A549 (cell line): ENCODE measurements at regions not wholly inside any gene's neighbourhood (a gene's known extent, or its start where the extent isn't known, plus 50 kb on each side); places are given as distances from the start of the nearest gene placed in this dataset.

Experiments used
- ATAC-seq, 2 experiments: fragments of 200-7000 bp in 1 of 2; fragments of >200 bp in 1 of 2; cut with Nextera tagmentation in 1 of 2; cut with Tn5 transposase in 1 of 2; 3 replicates each; pipeline versions ENCODE4 v1.8.0 to v1.9.1; 2018 to 2020; ENCODE audit warnings: mild to moderate bottlenecking in 1 of 2, moderate library complexity in 1 of 2
- CTCF ChIA-PET: fragments of 300-600 bp; sonication (Branson Sonifier 250); formaldehyde crosslinking; extraction: SDS; loops from one replicate; lab custom pipeline; 2021; ENCODE audit warnings: antibody characterized with exemption, inconsistent platforms; lab: Yijun Ruan, JAX
- POLR2A ChIA-PET: fragments of 350-600 bp; formaldehyde crosslinking; extraction: SDS; loops from one replicate; lab custom pipeline; 2021; ENCODE audit warnings: antibody characterized with exemption, inconsistent platforms; lab: Yijun Ruan, JAX
- DNase-seq, 2 experiments: peaks; one replicate each; pipeline versions ENCODE4 v3.0.0 to v3.0.0-alpha.2; 2011 to 2016; ENCODE audit warnings: low read depth in 1 of 2, low spot score in 1 of 2
- FAIRE-seq: peaks from 2 replicates; lab custom pipeline; 2011; peaks lifted over from hg19 to GRCh38; lab: Jason Lieb, UNC
- H3K27ac ChIP-seq, 2 experiments: fragments of >200 bp; sonication (Bioruptor Twin); formaldehyde crosslinking; 3 replicates each; pipeline ENCODE4 v1.5.1; 2016 to 2017
- H3K4me1 ChIP-seq: fragments of >200 bp; sonication (Bioruptor Twin); formaldehyde crosslinking; 3 replicates; pipeline ENCODE4 v1.6.1; 2016
- H3K4me2 ChIP-seq: fragments of >200 bp; sonication (Bioruptor Twin); formaldehyde crosslinking; 3 replicates; pipeline ENCODE4 v1.6.1; 2016
- H3K4me3 ChIP-seq: fragments of >200 bp; sonication (Bioruptor Twin); formaldehyde crosslinking; 3 replicates; pipeline ENCODE4 v1.5.1; 2016
- H3K9me3 ChIP-seq: fragments of >200 bp; sonication (Bioruptor Twin); formaldehyde crosslinking; 3 replicates; pipeline ENCODE4 v1.6.1; 2016
- CBX2 ChIP-seq: fragments of 200-600 bp; sonication (generic); IDR thresholded peaks from 2 replicates; pipeline ENCODE4 v1.6.1; 2016; ENCODE audit warnings: low read depth, mild to moderate bottlenecking, borderline replicate concordance
- CEBPB ChIP-seq, 2 experiments: fragments of >200 bp in 1 of 2; sonication (Bioruptor Twin) in 1 of 2; formaldehyde crosslinking in 1 of 2; IDR thresholded peaks; 2 replicates each; pipeline ENCODE4 v1.6.1; 2012 to 2016
- CHD2 ChIP-seq: fragments of 150-350 bp; IDR thresholded peaks from 2 replicates; pipeline ENCODE4 v1.6.1; 2014; ENCODE audit warnings: low read length; ENCODE audit not compliant: partially characterized antibody
- E2F6 ChIP-seq: IDR thresholded peaks from 2 replicates; pipeline ENCODE4 v1.6.1; 2012; ENCODE audit warnings: low read depth, borderline replicate concordance
- EHF ChIP-seq: fragments of 250-450 bp; sonication (Bioruptor Pico); IDR thresholded peaks from 2 replicates; pipeline ENCODE4 v1.5.0; 2020; ENCODE audit warnings: mild to moderate bottlenecking
- EHMT2 ChIP-seq: fragments of 200-600 bp; sonication (generic); IDR thresholded peaks from 2 replicates; pipeline ENCODE4 v1.6.1; 2016; ENCODE audit warnings: antibody characterized with exemption, low read depth, mild to moderate bottlenecking, moderate library complexity
- ELK1 ChIP-seq: fragments of 150-350 bp; IDR thresholded peaks from 2 replicates; pipeline ENCODE4 v1.6.1; 2014; ENCODE audit warnings: low read depth, mild to moderate bottlenecking, low read length
- EP300 ChIP-seq, 2 experiments: fragments of >200 bp; sonication (Bioruptor Twin); formaldehyde crosslinking; IDR thresholded peaks; 2 replicates in 1 of 2; 3 replicates in 1 of 2; pipeline ENCODE4 v1.6.1; 2016 to 2017
- GATA3 ChIP-seq: IDR thresholded peaks from 2 replicates; pipeline ENCODE4 v1.6.1; 2012; ENCODE audit warnings: borderline replicate concordance
- HDAC2 ChIP-seq: fragments of 200-600 bp; sonication (generic); IDR thresholded peaks from 2 replicates; pipeline ENCODE4 v1.6.1; 2016
- HEYL ChIP-seq: fragments of 250-450 bp; sonication (Bioruptor Pico); IDR thresholded peaks from 2 replicates; pipeline ENCODE4 v1.8.0; 2021; ENCODE audit warnings: mild to moderate bottlenecking, moderate library complexity
- HOXA7 ChIP-seq: fragments of 250-450 bp; sonication (Bioruptor Pico); IDR thresholded peaks from 2 replicates; pipeline ENCODE4 v1.5.0; 2020; ENCODE audit warnings: mild to moderate bottlenecking, moderate library complexity
- JUNB ChIP-seq: fragments of >200 bp; sonication (Bioruptor Twin); formaldehyde crosslinking; IDR thresholded peaks from 2 replicates; pipeline ENCODE4 v1.6.1; 2016
- KDM1A ChIP-seq: fragments of 200-600 bp; sonication (generic); IDR thresholded peaks from 2 replicates; pipeline ENCODE4 v1.6.1; 2016; ENCODE audit warnings: low read depth, mild to moderate bottlenecking
- MAFK ChIP-seq: fragments of 450-650 bp; IDR thresholded peaks from 2 replicates; pipeline ENCODE4 v1.6.1; 2014; ENCODE audit not compliant: partially characterized antibody
- MAX ChIP-seq: IDR thresholded peaks from 2 replicates; pipeline ENCODE4 v1.6.1; 2012
- MAZ ChIP-seq: fragments of 150-350 bp; IDR thresholded peaks from 2 replicates; pipeline ENCODE4 v1.6.1; 2014; ENCODE audit warnings: antibody characterized with exemption, low read depth, low read length, borderline replicate concordance
- MYC ChIP-seq: IDR thresholded peaks from 2 replicates; pipeline ENCODE4 v1.6.1; 2012; ENCODE audit warnings: mild to moderate bottlenecking, inconsistent platforms, low read length, improper control_type of control experiment, borderline replicate concordance
- NR3C1 ChIP-seq: fragments of >200 bp; sonication (Bioruptor Twin); formaldehyde crosslinking; IDR thresholded peaks from 3 replicates; pipeline ENCODE4 v1.6.1; 2017
- PHF8 ChIP-seq: fragments of 200-600 bp; sonication (generic); IDR thresholded peaks from 2 replicates; pipeline ENCODE4 v1.6.1; 2016; ENCODE audit warnings: low read depth, mild to moderate bottlenecking, antibody characterized with exemption, moderate library complexity, borderline replicate concordance
- RAD21 ChIP-seq, 2 experiments: fragments of >200 bp in 1 of 2; sonication (Bioruptor Twin) in 1 of 2; formaldehyde crosslinking in 1 of 2; IDR thresholded peaks in 1 of 2; conservative IDR thresholded peaks in 1 of 2; 2 replicates in 1 of 2; 3 replicates in 1 of 2; pipeline ENCODE4 v1.6.1; 2012 to 2018; ENCODE audit warnings: inconsistent platforms in 1 of 2
- RARB ChIP-seq: fragments of 250-450 bp; sonication (Bioruptor Pico); IDR thresholded peaks from 2 replicates; pipeline ENCODE4 v1.8.0; 2021; ENCODE audit warnings: mild to moderate bottlenecking, moderate library complexity
- RCOR1 ChIP-seq: fragments of 150-350 bp; IDR thresholded peaks from 2 replicates; pipeline ENCODE4 v1.6.1; 2014; ENCODE audit warnings: antibody characterized with exemption, low read length, low read depth
- RFX5 ChIP-seq: fragments of 450-650 bp; IDR thresholded peaks from 2 replicates; pipeline ENCODE4 v1.7.1; 2014; ENCODE audit warnings: antibody characterized with exemption, mild to moderate bottlenecking, moderate library complexity
- TFCP2L1 ChIP-seq: fragments of 250-450 bp; sonication (Bioruptor Pico); IDR thresholded peaks from 2 replicates; pipeline ENCODE4 v1.5.0; 2021; ENCODE audit warnings: mild to moderate bottlenecking
- TP53 ChIP-seq: fragments of 250-450 bp; sonication (Bioruptor Pico); IDR thresholded peaks from 2 replicates; pipeline ENCODE4 v1.5.0; 2021; ENCODE audit warnings: mild to moderate bottlenecking, moderate library complexity
- ZC3H11A ChIP-seq: fragments of 450-650 bp; IDR thresholded peaks from 2 replicates; pipeline ENCODE4 v1.6.1; 2014; ENCODE audit warnings: antibody characterized with exemption, mild to moderate bottlenecking
- ZNF302 ChIP-seq: fragments of 250-450 bp; sonication (Bioruptor Pico); IDR thresholded peaks from 2 replicates; pipeline ENCODE4 v1.9.0; 2021; ENCODE audit warnings: inconsistent platforms, mild to moderate bottlenecking, moderate library complexity
- ZSCAN20 ChIP-seq: fragments of 250-450 bp; sonication (Bioruptor Pico); IDR thresholded peaks from 2 replicates; pipeline ENCODE4 v1.8.0; 2022; ENCODE audit warnings: mild to moderate bottlenecking, moderate library complexity
- WGBS: methylation state at CpG from one replicate; pipeline ENCODE4 v1.1.6; 2017; ENCODE audit errors: missing lambda C conversion rate; 5-methylcytosine and 5-hydroxymethylcytosine counted together
- TF ChIP-seq, protein P1 (sequence below): IDR thresholded peaks from 2 replicates; pipeline ENCODE4 v1.6.1; 2012
- TF ChIP-seq, protein P2 (sequence below): fragments of >200 bp; sonication (Bioruptor Twin); formaldehyde crosslinking; IDR thresholded peaks from 3 replicates; pipeline ENCODE4 v1.5.1; 2016
- TF ChIP-seq, protein P3 (sequence below): fragments of >200 bp; sonication (Bioruptor Twin); formaldehyde crosslinking; IDR thresholded peaks from 3 replicates; pipeline ENCODE4 v1.6.1; 2016

- 0% methylated on average over 6 of the region's 6 CpGs for WGBS
- CTCF ChIA-PET: no interaction called here
- no peaks in the 10 kb centered on the region for H3K9me3 ChIP-seq
- H3K4me1 ChIP-seq: no peaks in the 10 kb centered on the region
- no peak for ATAC-seq
- H3K4me3 ChIP-seq: no peak overlapping the region
- POLR2A ChIA-PET: no interaction called here
- TF ChIP-seq CEBPB (IDR thresholded peaks at IDR 0.05) (no peak), CHD2 (no peak), HDAC2 (no peak), HEYL (CRISPR knock-in tag) (no peak), TFCP2L1 (CRISPR knock-in tag) (no peak), PHF8 (no peak), RFX5 (no peak), RCOR1 (no peak), JUNB (no peak), EHF (CRISPR knock-in tag) (no peak), MAX (no peak), RAD21 (conservative IDR thresholded peaks at IDR 0.05 in 1 of 2, IDR thresholded peaks at IDR 0.05 in 1 of 2) (no peak), EP300 (IDR thresholded peaks at IDR 0.05) (no peak), CBX2 (no peak), GATA3 (no peak), MYC (no peak)
- TF ChIP-seq, protein P1, sequence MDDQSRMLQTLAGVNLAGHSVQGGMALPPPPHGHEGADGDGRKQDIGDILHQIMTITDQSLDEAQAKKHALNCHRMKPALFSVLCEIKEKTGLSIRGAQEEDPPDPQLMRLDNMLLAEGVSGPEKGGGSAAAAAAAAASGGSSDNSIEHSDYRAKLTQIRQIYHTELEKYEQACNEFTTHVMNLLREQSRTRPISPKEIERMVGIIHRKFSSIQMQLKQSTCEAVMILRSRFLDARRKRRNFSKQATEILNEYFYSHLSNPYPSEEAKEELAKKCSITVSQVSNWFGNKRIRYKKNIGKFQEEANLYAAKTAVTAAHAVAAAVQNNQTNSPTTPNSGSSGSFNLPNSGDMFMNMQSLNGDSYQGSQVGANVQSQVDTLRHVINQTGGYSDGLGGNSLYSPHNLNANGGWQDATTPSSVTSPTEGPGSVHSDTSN: no peak
- H3K4me2 ChIP-seq: no peak overlapping the region
- DNase-seq: no peak
- no peak for FAIRE-seq
- no peak overlapping the region for H3K27ac ChIP-seq
Observed at GRCh38 chr4:18616720-18617119, 595.2 kb upstream of the LCORL start.

- POLR2A ChIA-PET: no interaction called here
- TF ChIP-seq KDM1A: no peak
- peak; percentile 57 for TF ChIP-seq MAFK
- no peak for TF ChIP-seq ZNF302
- TF ChIP-seq MYC: no peak
- TF ChIP-seq, all 56 proteins: peak for 1
- ATAC-seq (no peak), DNase-seq (no peak), FAIRE-seq (no peak)
- Histone ChIP-seq H3K27ac (no peak overlapping the region), H3K4me1 (no peaks in the 10 kb centered on the region), H3K4me2 (no peak overlapping the region), H3K4me3 (no peak overlapping the region), H3K9me3 (no peaks in the 10 kb centered on the region)
- CTCF ChIA-PET: no interaction called here
- WGBS: 2% methylated on average over 2 of the region's 2 CpGs
Observed at GRCh38 chr4:18611026-18611425, 589.5 kb upstream of the LCORL start.

- Histone ChIP-seq H3K4me2 (no peak overlapping the region), H3K9me3 (no peaks in the 10 kb centered on the region), H3K27ac (no peak overlapping the region), H3K4me1 (no peaks in the 10 kb centered on the region), H3K4me3 (no peak overlapping the region)
- no peak for FAIRE-seq
- no peak for ATAC-seq
- DNase-seq: no peak
- ChIA-PET POLR2A (no interaction called here), CTCF (no interaction called here)
- 18% methylated on average over 4 of the region's 4 CpGs for WGBS
- TF ChIP-seq ZNF302 (no peak), ZC3H11A (no peak), RFX5 (no peak), ZSCAN20 (no peak), TP53 (CRISPR knock-in tag) (no peak), RARB (CRISPR knock-in tag) (no peak), NR3C1 (no peak), ELK1 (no peak), MAFK (no peak), E2F6 (no peak), EHMT2 (no peak), HOXA7 (no peak), MAZ (no peak)
- TF ChIP-seq, protein P2, sequence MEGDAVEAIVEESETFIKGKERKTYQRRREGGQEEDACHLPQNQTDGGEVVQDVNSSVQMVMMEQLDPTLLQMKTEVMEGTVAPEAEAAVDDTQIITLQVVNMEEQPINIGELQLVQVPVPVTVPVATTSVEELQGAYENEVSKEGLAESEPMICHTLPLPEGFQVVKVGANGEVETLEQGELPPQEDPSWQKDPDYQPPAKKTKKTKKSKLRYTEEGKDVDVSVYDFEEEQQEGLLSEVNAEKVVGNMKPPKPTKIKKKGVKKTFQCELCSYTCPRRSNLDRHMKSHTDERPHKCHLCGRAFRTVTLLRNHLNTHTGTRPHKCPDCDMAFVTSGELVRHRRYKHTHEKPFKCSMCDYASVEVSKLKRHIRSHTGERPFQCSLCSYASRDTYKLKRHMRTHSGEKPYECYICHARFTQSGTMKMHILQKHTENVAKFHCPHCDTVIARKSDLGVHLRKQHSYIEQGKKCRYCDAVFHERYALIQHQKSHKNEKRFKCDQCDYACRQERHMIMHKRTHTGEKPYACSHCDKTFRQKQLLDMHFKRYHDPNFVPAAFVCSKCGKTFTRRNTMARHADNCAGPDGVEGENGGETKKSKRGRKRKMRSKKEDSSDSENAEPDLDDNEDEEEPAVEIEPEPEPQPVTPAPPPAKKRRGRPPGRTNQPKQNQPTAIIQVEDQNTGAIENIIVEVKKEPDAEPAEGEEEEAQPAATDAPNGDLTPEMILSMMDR: no peak
- TF ChIP-seq, protein P3, sequence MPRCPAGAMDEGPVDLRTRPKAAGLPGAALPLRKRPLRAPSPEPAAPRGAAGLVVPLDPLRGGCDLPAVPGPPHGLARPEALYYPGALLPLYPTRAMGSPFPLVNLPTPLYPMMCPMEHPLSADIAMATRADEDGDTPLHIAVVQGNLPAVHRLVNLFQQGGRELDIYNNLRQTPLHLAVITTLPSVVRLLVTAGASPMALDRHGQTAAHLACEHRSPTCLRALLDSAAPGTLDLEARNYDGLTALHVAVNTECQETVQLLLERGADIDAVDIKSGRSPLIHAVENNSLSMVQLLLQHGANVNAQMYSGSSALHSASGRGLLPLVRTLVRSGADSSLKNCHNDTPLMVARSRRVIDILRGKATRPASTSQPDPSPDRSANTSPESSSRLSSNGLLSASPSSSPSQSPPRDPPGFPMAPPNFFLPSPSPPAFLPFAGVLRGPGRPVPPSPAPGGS: no peak
Observed at GRCh38 chr4:18608908-18609533, 587.5 kb upstream of the LCORL start.
